HEK293 (cell line): ENCODE measurements at regions not wholly inside any gene's neighbourhood (a gene's known extent, or its start where the extent isn't known, plus 50 kb on each side); places are given as distances from the start of the nearest gene placed in this dataset.

Experiments
- GLI4 ChIP-seq: fragments of 450-650 bp; formaldehyde crosslinking; IDR thresholded peaks from 2 replicates; pipeline ENCODE4 v1.5.1; 2016; ENCODE audit warnings: missing biosample characterization, missing genetic modification characterization
- GLIS1 ChIP-seq: fragments of 450-650 bp; formaldehyde crosslinking; IDR thresholded peaks from 2 replicates; pipeline ENCODE4 v1.5.1; 2016; ENCODE audit warnings: missing biosample characterization, missing genetic modification characterization
- ZNF121 ChIP-seq: fragments of 450-650 bp; formaldehyde crosslinking; IDR thresholded peaks from 2 replicates; pipeline ENCODE4 v1.5.1; 2016; ENCODE audit warnings: missing biosample characterization, missing genetic modification characterization
- ZNF248 ChIP-seq: fragments of 450-650 bp; formaldehyde crosslinking; IDR thresholded peaks from 2 replicates; pipeline ENCODE4 v1.5.1; 2017; ENCODE audit warnings: missing biosample characterization, missing genetic modification characterization
- ZNF274 ChIP-seq, 2 experiments: fragments of 200-500 bp in 1 of 2; fragments of 450-650 bp in 1 of 2; sonication (Bioruptor generic) in 1 of 2; formaldehyde crosslinking in 1 of 2; IDR thresholded peaks; 2 replicates each; pipeline versions ENCODE4 v1.5.1 to v1.6.1; 2014 to 2016; ENCODE audit warnings: borderline replicate concordance in 1 of 2, inconsistent platforms in 1 of 2, low read length in 1 of 2, missing biosample characterization in 1 of 2, missing genetic modification characterization in 1 of 2
- ZNF610 ChIP-seq: fragments of 450-650 bp; formaldehyde crosslinking; IDR thresholded peaks from 2 replicates; pipeline ENCODE4 v1.5.1; 2016; ENCODE audit warnings: missing biosample characterization, missing genetic modification characterization, borderline replicate concordance
- ZNF623 ChIP-seq: fragments of 450-650 bp; formaldehyde crosslinking; IDR thresholded peaks from 2 replicates; pipeline ENCODE4 v1.5.1; 2016; ENCODE audit warnings: missing biosample characterization, missing genetic modification characterization
- ZNF677 ChIP-seq: fragments of 450-650 bp; IDR thresholded peaks from 2 replicates; pipeline ENCODE4 v1.5.0; 2018; ENCODE audit warnings: missing biosample characterization, mild to moderate bottlenecking, missing genetic modification characterization, moderate library complexity
- TF ChIP-seq, protein P1 (sequence below): fragments of 450-650 bp; formaldehyde crosslinking; IDR thresholded peaks from 2 replicates; pipeline ENCODE4 v1.5.1; 2016; ENCODE audit warnings: missing biosample characterization, missing genetic modification characterization
- TF ChIP-seq, protein P2 (sequence below): fragments of 450-650 bp; formaldehyde crosslinking; IDR thresholded peaks from 2 replicates; pipeline ENCODE4 v1.5.1; 2016; ENCODE audit warnings: missing biosample characterization, missing genetic modification characterization
- TF ChIP-seq, protein P3 (sequence below): fragments of 450-650 bp; formaldehyde crosslinking; IDR thresholded peaks from 2 replicates; pipeline ENCODE4 v1.5.1; 2017; ENCODE audit warnings: missing biosample characterization, mild to moderate bottlenecking, missing genetic modification characterization, moderate library complexity

DNA sequence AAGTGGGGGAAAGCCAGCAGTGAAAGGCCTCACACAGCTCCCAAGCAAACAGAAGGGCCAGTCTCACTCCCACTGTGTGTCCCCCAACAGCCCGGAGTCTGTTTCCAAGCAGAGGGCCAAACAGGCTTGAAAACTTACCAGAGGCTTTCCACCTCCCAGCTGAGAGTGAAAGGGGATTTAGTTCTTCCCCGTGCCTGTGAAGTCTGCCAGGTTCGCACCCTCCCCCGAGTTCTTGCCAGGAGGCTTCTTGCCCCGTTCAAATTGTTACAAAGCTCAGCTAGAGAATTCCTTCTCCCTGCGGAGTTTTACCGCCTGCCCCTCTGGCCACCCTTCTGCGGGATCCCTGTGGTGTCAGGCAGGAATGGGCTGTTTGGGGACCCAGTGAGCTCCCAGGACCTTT is 68.0 kb upstream of the WNT7A start:
- no peak for TF ChIP-seq GLIS1 (tag by site-specific recombination)
- TF ChIP-seq, protein P1, sequence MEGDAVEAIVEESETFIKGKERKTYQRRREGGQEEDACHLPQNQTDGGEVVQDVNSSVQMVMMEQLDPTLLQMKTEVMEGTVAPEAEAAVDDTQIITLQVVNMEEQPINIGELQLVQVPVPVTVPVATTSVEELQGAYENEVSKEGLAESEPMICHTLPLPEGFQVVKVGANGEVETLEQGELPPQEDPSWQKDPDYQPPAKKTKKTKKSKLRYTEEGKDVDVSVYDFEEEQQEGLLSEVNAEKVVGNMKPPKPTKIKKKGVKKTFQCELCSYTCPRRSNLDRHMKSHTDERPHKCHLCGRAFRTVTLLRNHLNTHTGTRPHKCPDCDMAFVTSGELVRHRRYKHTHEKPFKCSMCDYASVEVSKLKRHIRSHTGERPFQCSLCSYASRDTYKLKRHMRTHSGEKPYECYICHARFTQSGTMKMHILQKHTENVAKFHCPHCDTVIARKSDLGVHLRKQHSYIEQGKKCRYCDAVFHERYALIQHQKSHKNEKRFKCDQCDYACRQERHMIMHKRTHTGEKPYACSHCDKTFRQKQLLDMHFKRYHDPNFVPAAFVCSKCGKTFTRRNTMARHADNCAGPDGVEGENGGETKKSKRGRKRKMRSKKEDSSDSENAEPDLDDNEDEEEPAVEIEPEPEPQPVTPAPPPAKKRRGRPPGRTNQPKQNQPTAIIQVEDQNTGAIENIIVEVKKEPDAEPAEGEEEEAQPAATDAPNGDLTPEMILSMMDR (tag by site-specific recombination): no peak
- TF ChIP-seq, protein P2, sequence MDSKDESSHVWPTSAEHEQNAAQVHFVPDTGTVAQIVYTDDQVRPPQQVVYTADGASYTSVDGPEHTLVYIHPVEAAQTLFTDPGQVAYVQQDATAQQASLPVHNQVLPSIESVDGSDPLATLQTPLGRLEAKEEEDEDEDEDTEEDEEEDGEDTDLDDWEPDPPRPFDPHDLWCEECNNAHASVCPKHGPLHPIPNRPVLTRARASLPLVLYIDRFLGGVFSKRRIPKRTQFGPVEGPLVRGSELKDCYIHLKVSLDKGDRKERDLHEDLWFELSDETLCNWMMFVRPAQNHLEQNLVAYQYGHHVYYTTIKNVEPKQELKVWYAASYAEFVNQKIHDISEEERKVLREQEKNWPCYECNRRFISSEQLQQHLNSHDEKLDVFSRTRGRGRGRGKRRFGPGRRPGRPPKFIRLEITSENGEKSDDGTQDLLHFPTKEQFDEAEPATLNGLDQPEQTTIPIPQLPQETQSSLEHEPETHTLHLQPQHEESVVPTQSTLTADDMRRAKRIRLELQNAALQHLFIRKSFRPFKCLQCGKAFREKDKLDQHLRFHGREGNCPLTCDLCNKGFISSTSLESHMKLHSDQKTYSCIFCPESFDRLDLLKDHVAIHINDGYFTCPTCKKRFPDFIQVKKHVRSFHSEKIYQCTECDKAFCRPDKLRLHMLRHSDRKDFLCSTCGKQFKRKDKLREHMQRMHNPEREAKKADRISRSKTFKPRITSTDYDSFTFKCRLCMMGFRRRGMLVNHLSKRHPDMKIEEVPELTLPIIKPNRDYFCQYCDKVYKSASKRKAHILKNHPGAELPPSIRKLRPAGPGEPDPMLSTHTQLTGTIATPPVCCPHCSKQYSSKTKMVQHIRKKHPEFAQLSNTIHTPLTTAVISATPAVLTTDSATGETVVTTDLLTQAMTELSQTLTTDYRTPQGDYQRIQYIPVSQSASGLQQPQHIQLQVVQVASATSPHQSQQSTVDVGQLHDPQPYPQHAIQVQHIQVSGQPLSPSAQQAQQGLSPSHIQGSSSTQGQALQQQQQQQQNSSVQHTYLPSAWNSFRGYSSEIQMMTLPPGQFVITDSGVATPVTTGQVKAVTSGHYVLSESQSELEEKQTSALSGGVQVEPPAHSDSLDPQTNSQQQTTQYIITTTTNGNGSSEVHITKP (tag by site-specific recombination): no peak
- TF ChIP-seq, protein P3, sequence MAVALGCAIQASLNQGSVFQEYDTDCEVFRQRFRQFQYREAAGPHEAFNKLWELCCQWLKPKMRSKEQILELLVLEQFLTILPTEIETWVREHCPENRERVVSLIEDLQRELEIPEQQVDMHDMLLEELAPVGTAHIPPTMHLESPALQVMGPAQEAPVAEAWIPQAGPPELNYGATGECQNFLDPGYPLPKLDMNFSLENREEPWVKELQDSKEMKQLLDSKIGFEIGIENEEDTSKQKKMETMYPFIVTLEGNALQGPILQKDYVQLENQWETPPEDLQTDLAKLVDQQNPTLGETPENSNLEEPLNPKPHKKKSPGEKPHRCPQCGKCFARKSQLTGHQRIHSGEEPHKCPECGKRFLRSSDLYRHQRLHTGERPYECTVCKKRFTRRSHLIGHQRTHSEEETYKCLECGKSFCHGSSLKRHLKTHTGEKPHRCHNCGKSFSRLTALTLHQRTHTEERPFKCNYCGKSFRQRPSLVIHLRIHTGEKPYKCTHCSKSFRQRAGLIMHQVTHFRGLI (tag by site-specific recombination): no peak
- TF ChIP-seq ZNF248 (tag by site-specific recombination): no peak
- no peak for TF ChIP-seq ZNF610
- TF ChIP-seq ZNF121 (tag by site-specific recombination): no peak
- no peak for TF ChIP-seq GLI4 (tag by site-specific recombination)
- TF ChIP-seq ZNF677: no peak
- no peak for TF ChIP-seq ZNF274 (IDR thresholded peaks at IDR 0.05; ENCODE audit: low read length)
- TF ChIP-seq ZNF274 (tag by site-specific recombination; IDR thresholded peaks at IDR 0.05; ENCODE audit: borderline replicate concordance): no peak
- no peak for TF ChIP-seq ZNF623 (tag by site-specific recombination)
